H1 (cell line): ENCODE measurements at regions not wholly inside any gene's neighbourhood (a gene's known extent, or its start where the extent isn't known, plus 50 kb on each side); places are given as distances from the start of the nearest gene placed in this dataset.

Source experiments
- CBX5 ChIP-seq: fragments of 300-800, 300-1000 bp; sonication (generic); IDR thresholded peaks from 2 replicates; pipeline ENCODE4 v1.7.1; 2016; ENCODE audit warnings: antibody characterized with exemption, low read length, low read depth
- JUND ChIP-seq: IDR thresholded peaks from 2 replicates; pipeline ENCODE4 v1.6.1; 2011; ENCODE audit warnings: mild to moderate bottlenecking, improper control_type of control experiment, low read length
- POLR2A ChIP-seq, 2 experiments: IDR thresholded peaks; 1 replicate in 1 of 2; 2 replicates in 1 of 2; pipeline ENCODE4 v1.6.1; 2011; ENCODE audit warnings: low read depth in 2 of 2, low read length in 2 of 2, mild to moderate bottlenecking in 2 of 2; ENCODE audit errors: control extremely low read depth in 1 of 2
- POLR2AphosphoS5 ChIP-seq: IDR thresholded peaks from 2 replicates; pipeline ENCODE4 v1.6.1; 2011; ENCODE audit warnings: low read depth, low read length
- RBBP5 ChIP-seq: IDR thresholded peaks from 2 replicates; pipeline ENCODE4 v1.7.1; 2012; ENCODE audit warnings: low read depth, mild to moderate bottlenecking, inconsistent platforms, low read length, moderate library complexity, borderline replicate concordance
- SAP30 ChIP-seq: fragments of 300-600 bp; sonication (generic); IDR thresholded peaks from 2 replicates; pipeline ENCODE4 v1.7.1; 2012; ENCODE audit warnings: low read length, moderate library complexity, mild to moderate bottlenecking, inconsistent platforms; ENCODE audit not compliant: insufficient read depth, insufficient replicate concordance
- SP1 ChIP-seq: IDR thresholded peaks from 2 replicates; pipeline ENCODE4 v1.6.1; 2011; ENCODE audit warnings: low read depth, low read length
- SP2 ChIP-seq: IDR thresholded peaks from 2 replicates; pipeline ENCODE4 v1.6.1; 2012; ENCODE audit warnings: mild to moderate bottlenecking, low read length, inconsistent platforms
- SRF ChIP-seq: IDR thresholded peaks from 2 replicates; pipeline ENCODE4 v1.6.1; 2011; ENCODE audit warnings: mild to moderate bottlenecking, low read depth, low read length, moderate library complexity
- ZNF274 ChIP-seq: IDR thresholded peaks from 2 replicates; pipeline ENCODE4 v1.7.0; 2012; ENCODE audit warnings: low read length, borderline replicate concordance; ENCODE audit errors: extremely low read depth
- TF ChIP-seq, protein P1 (sequence below), 3 experiments: IDR thresholded peaks; 1 replicate in 2 of 3; 2 replicates in 1 of 3; pipeline versions ENCODE4 v1.5.1 to v1.6.1; 2011; ENCODE audit warnings: low read length in 3 of 3, mild to moderate bottlenecking in 3 of 3, inconsistent platforms in 2 of 3, low read depth in 1 of 3, moderate library complexity in 1 of 3; ENCODE audit not compliant: insufficient read depth in 1 of 3; ENCODE audit errors: control extremely low read depth in 1 of 3
- TF ChIP-seq, protein P2 (sequence below): IDR thresholded peaks from 2 replicates; pipeline ENCODE4 v1.6.1; 2012; ENCODE audit warnings: inconsistent platforms

- TF ChIP-seq, protein P1, sequence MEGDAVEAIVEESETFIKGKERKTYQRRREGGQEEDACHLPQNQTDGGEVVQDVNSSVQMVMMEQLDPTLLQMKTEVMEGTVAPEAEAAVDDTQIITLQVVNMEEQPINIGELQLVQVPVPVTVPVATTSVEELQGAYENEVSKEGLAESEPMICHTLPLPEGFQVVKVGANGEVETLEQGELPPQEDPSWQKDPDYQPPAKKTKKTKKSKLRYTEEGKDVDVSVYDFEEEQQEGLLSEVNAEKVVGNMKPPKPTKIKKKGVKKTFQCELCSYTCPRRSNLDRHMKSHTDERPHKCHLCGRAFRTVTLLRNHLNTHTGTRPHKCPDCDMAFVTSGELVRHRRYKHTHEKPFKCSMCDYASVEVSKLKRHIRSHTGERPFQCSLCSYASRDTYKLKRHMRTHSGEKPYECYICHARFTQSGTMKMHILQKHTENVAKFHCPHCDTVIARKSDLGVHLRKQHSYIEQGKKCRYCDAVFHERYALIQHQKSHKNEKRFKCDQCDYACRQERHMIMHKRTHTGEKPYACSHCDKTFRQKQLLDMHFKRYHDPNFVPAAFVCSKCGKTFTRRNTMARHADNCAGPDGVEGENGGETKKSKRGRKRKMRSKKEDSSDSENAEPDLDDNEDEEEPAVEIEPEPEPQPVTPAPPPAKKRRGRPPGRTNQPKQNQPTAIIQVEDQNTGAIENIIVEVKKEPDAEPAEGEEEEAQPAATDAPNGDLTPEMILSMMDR (IDR thresholded peaks at IDR 0.05; ENCODE audit: control extremely low read depth in 1 of 3, insufficient read depth in 1 of 3, low read depth in 1 of 3, low read length in 3 of 3), result no peak
- TF ChIP-seq POLR2A (IDR thresholded peaks at IDR 0.05; ENCODE audit: control extremely low read depth in 1 of 2, low read depth in 2 of 2, low read length in 2 of 2) (no peak), SRF (no peak), POLR2AphosphoS5 (no peak), RBBP5 (no peak), JUND (no peak), ZNF274 (no peak), CBX5 (no peak), SP2 (no peak), SAP30 (no peak), SP1 (no peak)
- TF ChIP-seq, protein P2, sequence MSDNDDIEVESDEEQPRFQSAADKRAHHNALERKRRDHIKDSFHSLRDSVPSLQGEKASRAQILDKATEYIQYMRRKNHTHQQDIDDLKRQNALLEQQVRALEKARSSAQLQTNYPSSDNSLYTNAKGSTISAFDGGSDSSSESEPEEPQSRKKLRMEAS, result no peak
These were observed 163.1 kb downstream of the RPLP1 start for GRCh38 chr15:69615736-69616135.
